HepG2 (cell line): ENCODE measurements at regions not wholly inside any gene's neighbourhood (a gene's known extent, or its start where the extent isn't known, plus 50 kb on each side); places are given as distances from the start of the nearest gene placed in this dataset.

Source experiments
- GTF2F1 ChIP-seq: fragments of 150-350 bp; IDR thresholded peaks from 2 replicates; pipeline ENCODE4 v1.6.1; 2014; ENCODE audit warnings: low read length
- JUN ChIP-seq: sonication (generic); formaldehyde crosslinking; IDR thresholded peaks from 2 replicates; pipeline ENCODE4 v1.4.0; 2020; ENCODE audit warnings: mild to moderate bottlenecking, missing genetic modification reagents
- POLR2A ChIP-seq, 2 experiments: IDR thresholded peaks; 2 replicates each; pipeline ENCODE4 v1.6.1; 2011; ENCODE audit warnings: low read depth in 2 of 2, low read length in 2 of 2, mild to moderate bottlenecking in 1 of 2, moderate library complexity in 1 of 2; ENCODE audit not compliant: insufficient read depth in 1 of 2
- RELA ChIP-seq: sonication (generic); formaldehyde crosslinking; IDR thresholded peaks from 2 replicates; pipeline ENCODE4 v1.4.0; 2020; ENCODE audit warnings: missing genetic modification reagents
- SIN3A ChIP-seq: IDR thresholded peaks from 2 replicates; pipeline ENCODE4 v1.6.1; 2011; ENCODE audit warnings: low read depth, mild to moderate bottlenecking, control low read depth, low read length, borderline replicate concordance
- SRSF9 ChIP-seq: fragments of 200-400 bp; formaldehyde crosslinking; IDR thresholded peaks from 2 replicates; pipeline ENCODE4 v1.6.1; 2018; ENCODE audit warnings: borderline replicate concordance, mild to moderate bottlenecking, low read depth, low read length; ENCODE audit not compliant: insufficient read depth, poor library complexity, severe bottlenecking
- ZNF136 ChIP-seq: sonication (generic); formaldehyde crosslinking; IDR thresholded peaks from 2 replicates; pipeline ENCODE4 v1.8.1; 2022; ENCODE audit warnings: low read depth, mild to moderate bottlenecking, moderate library complexity, missing genetic modification reagents
- ZSCAN30 ChIP-seq: sonication (generic); formaldehyde crosslinking; IDR thresholded peaks from 2 replicates; pipeline ENCODE4 v1.5.0; 2020; ENCODE audit warnings: mild to moderate bottlenecking, missing genetic modification reagents
- TF ChIP-seq, protein P1 (sequence below): sonication (generic); formaldehyde crosslinking; IDR thresholded peaks from 2 replicates; pipeline ENCODE4 v1.8.1; 2023; ENCODE audit warnings: mild to moderate bottlenecking, missing genetic modification reagents
- TF ChIP-seq, protein P2 (sequence below): sonication (generic); formaldehyde crosslinking; IDR thresholded peaks from 2 replicates; pipeline ENCODE4 v1.5.0; 2020; ENCODE audit warnings: mild to moderate bottlenecking, missing genetic modification reagents, moderate library complexity

DNA sequence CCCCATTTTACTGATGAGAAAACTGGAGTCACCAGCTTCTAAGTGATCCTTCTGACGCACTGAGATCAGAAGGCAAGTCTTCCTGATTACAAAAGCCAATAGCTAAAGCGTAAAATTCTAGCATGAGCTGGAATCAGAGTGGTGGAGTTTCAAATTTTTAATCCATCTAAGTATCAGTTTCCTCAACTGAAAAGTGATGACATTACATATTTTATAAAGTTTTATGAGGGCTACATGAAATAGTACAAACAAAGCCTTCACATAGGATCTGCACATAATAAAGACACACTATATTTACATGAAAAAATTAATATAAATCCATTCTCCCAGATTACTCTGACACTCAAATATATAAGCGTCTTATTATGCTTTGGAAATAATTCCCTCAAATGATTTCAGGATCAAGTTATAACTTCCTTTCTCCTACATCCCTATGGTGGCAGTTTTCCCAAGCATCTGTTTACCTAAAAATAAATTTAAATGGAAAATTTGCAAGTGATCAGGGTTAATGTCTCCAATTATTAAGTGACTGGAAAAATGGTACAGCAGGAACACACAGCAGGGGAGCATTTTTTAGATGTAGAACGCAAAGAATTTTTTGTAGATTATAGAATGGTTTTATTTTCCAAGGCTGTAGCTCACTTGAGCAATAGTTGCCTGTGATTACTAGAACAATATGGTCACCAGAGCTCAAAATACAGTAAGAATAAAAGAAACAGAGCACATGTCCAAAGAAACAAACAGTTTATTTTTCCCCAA lies 490.4 kb upstream of the C1orf87 start:
- TF ChIP-seq ZNF136 (CRISPR knock-in tag) (no peak), JUN (CRISPR knock-in tag) (no peak), ZSCAN30 (CRISPR knock-in tag) (no peak), SIN3A (no peak), RELA (CRISPR knock-in tag) (no peak), GTF2F1 (no peak), SRSF9 (no peak), POLR2A (IDR thresholded peaks at IDR 0.05; ENCODE audit: insufficient read depth in 1 of 2, low read depth in 2 of 2, low read length in 2 of 2) (no peak)
- TF ChIP-seq, protein P1, sequence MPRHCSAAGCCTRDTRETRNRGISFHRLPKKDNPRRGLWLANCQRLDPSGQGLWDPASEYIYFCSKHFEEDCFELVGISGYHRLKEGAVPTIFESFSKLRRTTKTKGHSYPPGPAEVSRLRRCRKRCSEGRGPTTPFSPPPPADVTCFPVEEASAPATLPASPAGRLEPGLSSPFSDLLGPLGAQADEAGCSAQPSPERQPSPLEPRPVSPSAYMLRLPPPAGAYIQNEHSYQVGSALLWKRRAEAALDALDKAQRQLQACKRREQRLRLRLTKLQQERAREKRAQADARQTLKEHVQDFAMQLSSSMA (CRISPR knock-in tag), result no peak
- TF ChIP-seq, protein P2, sequence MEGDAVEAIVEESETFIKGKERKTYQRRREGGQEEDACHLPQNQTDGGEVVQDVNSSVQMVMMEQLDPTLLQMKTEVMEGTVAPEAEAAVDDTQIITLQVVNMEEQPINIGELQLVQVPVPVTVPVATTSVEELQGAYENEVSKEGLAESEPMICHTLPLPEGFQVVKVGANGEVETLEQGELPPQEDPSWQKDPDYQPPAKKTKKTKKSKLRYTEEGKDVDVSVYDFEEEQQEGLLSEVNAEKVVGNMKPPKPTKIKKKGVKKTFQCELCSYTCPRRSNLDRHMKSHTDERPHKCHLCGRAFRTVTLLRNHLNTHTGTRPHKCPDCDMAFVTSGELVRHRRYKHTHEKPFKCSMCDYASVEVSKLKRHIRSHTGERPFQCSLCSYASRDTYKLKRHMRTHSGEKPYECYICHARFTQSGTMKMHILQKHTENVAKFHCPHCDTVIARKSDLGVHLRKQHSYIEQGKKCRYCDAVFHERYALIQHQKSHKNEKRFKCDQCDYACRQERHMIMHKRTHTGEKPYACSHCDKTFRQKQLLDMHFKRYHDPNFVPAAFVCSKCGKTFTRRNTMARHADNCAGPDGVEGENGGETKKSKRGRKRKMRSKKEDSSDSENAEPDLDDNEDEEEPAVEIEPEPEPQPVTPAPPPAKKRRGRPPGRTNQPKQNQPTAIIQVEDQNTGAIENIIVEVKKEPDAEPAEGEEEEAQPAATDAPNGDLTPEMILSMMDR (CRISPR knock-in tag), result no peak
